HG02763 (cell line): ENCODE measurements at regions not wholly inside any gene's neighbourhood (a gene's known extent, or its start where the extent isn't known, plus 50 kb on each side); places are given as distances from the start of the nearest gene placed in this dataset.

Experiments used
- ATAC-seq: cut with Tn5 transposase; IDR thresholded peaks from one replicate; pipeline ENCODE4 v1.9.1; 2021; ENCODE audit warnings: mild to moderate bottlenecking, moderate library complexity; ENCODE audit not compliant: unreplicated experiment

GRCh38 chr2:222064286-222064685 is 234.5 kb downstream of the PAX3 start:
- no peak for ATAC-seq

GRCh38 chr2:222058819-222059445 is 239.9 kb downstream of the PAX3 start:
- ATAC-seq, result no peak

- no peak for ATAC-seq
These were observed 241.3 kb downstream of the PAX3 start for GRCh38 chr2:222057347-222058073.

- ATAC-seq, result no peak
These were observed 243.5 kb downstream of the PAX3 start for GRCh38 chr2:222055328-222055727.

- no peak for ATAC-seq
These were observed 244.0 kb downstream of the PAX3 start for GRCh38 chr2:222054813-222055212.

GRCh38 chr2:222052934-222053367 is 245.8 kb downstream of the PAX3 start:
- ATAC-seq, result no peak

GRCh38 chr2:222050981-222051380 is 247.8 kb downstream of the PAX3 start:
- ATAC-seq, result no peak

- no peak for ATAC-seq
These were observed 248.9 kb downstream of the PAX3 start for GRCh38 chr2:222049946-222050345.

- ATAC-seq, result no peak
These were observed 254.9 kb downstream of the PAX3 start for GRCh38 chr2:222043897-222044296.

- no peak for ATAC-seq
These were observed 256.1 kb downstream of the PAX3 start for GRCh38 chr2:222042666-222043065.

- no peak for ATAC-seq
These were observed 258.5 kb downstream of the PAX3 start for GRCh38 chr2:222040333-222040732.

- no peak for ATAC-seq
These were observed 259.0 kb downstream of the PAX3 start for GRCh38 chr2:222039821-222040220.

- no peak for ATAC-seq
These were observed 260.6 kb downstream of the PAX3 start for GRCh38 chr2:222038067-222038802.

- no peak for ATAC-seq
These were observed 261.6 kb downstream of the PAX3 start for GRCh38 chr2:222037211-222037610.

- ATAC-seq, result no peak
These were observed 264.7 kb downstream of the PAX3 start for GRCh38 chr2:222034058-222034457.

GRCh38 chr2:222033541-222033940 is 265.3 kb downstream of the PAX3 start:
- no peak for ATAC-seq

GRCh38 chr2:222025881-222026271 is 272.9 kb downstream of the PAX3 start:
- no peak for ATAC-seq

GRCh38 chr2:222024932-222025880 is 273.6 kb downstream of the PAX3 start:
- no peak for ATAC-seq

- ATAC-seq, result no peak
These were observed 281.4 kb downstream of the PAX3 start for GRCh38 chr2:222017252-222017850.

- ATAC-seq, result no peak
These were observed 284.9 kb downstream of the PAX3 start for GRCh38 chr2:222013889-222014288.
